ENCODE measurements at regions not wholly inside any gene's neighbourhood (a gene's known extent, or its start where the extent isn't known, plus 50 kb on each side); places are given as distances from the start of the nearest gene placed in this dataset.
A peak's percentile ranks its signal among the peaks of the same experiment; 100 is the strongest.

- DNase-seq (ENCODE audit: low spot score) = no peak
Observed at GRCh38 chr4:54915276-54915675, 210.1 kb downstream of the KDR start.

GRCh38 chr4:54914781-54915180 is 210.6 kb downstream of the KDR start:
- DNase-seq (ENCODE audit: low spot score) = no peak

- DNase-seq (ENCODE audit: low spot score) = peak; percentile 31
Observed at GRCh38 chr4:54913751-54914526, 211.5 kb downstream of the KDR start.

GRCh38 chr4:54912155-54912554 is 213.2 kb downstream of the KDR start:
- DNase-seq (ENCODE audit: low spot score) = no peak

GRCh38 chr4:54909961-54910360 is 215.4 kb downstream of the KDR start:
- DNase-seq (ENCODE audit: low spot score) = no peak

GRCh38 chr4:54908763-54909162 is 216.6 kb downstream of the KDR start:
- DNase-seq (ENCODE audit: low spot score) = no peak

- DNase-seq (ENCODE audit: low spot score) = no peak
Observed at GRCh38 chr4:54904953-54905352, 220.4 kb downstream of the KDR start.

GRCh38 chr4:54902976-54903375 is 222.4 kb downstream of the KDR start:
- DNase-seq (ENCODE audit: low spot score) = no peak

- DNase-seq (ENCODE audit: low spot score) = no peak
Observed at GRCh38 chr4:54902271-54902670, 223.1 kb downstream of the KDR start.

GRCh38 chr4:54901202-54901601 is 224.2 kb downstream of the KDR start:
- DNase-seq (ENCODE audit: low spot score) = no peak

GRCh38 chr4:54898656-54899340 is 226.6 kb downstream of the KDR start:
- DNase-seq (ENCODE audit: low spot score) = no peak

- DNase-seq (ENCODE audit: low spot score) = no peak
Observed at GRCh38 chr4:54898056-54898562, 227.3 kb downstream of the KDR start.

- DNase-seq (ENCODE audit: low spot score) = no peak
Observed at GRCh38 chr4:54897590-54897989, 227.8 kb downstream of the KDR start.

GRCh38 chr4:54882616-54883015 is 224.9 kb downstream of the KIT start:
- no peak for DNase-seq (ENCODE audit: low spot score)

GRCh38 chr4:54879576-54879975 is 221.8 kb downstream of the KIT start:
- DNase-seq (ENCODE audit: low spot score) = no peak

- DNase-seq (ENCODE audit: low spot score) = no peak
Observed at GRCh38 chr4:54877006-54877405, 219.2 kb downstream of the KIT start.

- no peak for DNase-seq (ENCODE audit: low spot score)
Observed at GRCh38 chr4:54872261-54872660, 214.5 kb downstream of the KIT start.

- DNase-seq (ENCODE audit: low spot score) = no peak
Observed at GRCh38 chr4:54863571-54864255, 206.0 kb downstream of the KIT start.

- no peak for DNase-seq (ENCODE audit: low spot score)
Observed at GRCh38 chr4:54861201-54861600, 203.4 kb downstream of the KIT start.

GRCh38 chr4:54855191-54855854 is 197.6 kb downstream of the KIT start:
- DNase-seq (ENCODE audit: low spot score) = no peak

- no peak for DNase-seq (ENCODE audit: low spot score)
Observed at GRCh38 chr4:54852602-54853001, 194.8 kb downstream of the KIT start.

- DNase-seq (ENCODE audit: low spot score) = no peak
Observed at GRCh38 chr4:54852054-54852453, 194.3 kb downstream of the KIT start.

Data from kidney capillary endothelial cell (primary cell).